ENCODE measurements at regions not wholly inside any gene's neighbourhood (a gene's known extent, or its start where the extent isn't known, plus 50 kb on each side); places are given as distances from the start of the nearest gene placed in this dataset.
A peak's percentile ranks its signal among the peaks of the same experiment; 100 is the strongest.

- ATAC-seq (replicated peaks in 6 of 8): no peak
- Histone ChIP-seq H3K4me1 (replicated peaks in 1 of 2) (peaks cover 0 to 8% of the 10 kb centered on the region in 2 donors), H3K27ac (no peak overlapping the region), H3K4me3 (no peak overlapping the region)
- 0 to 100% (median 90%) methylated on average over 1 to 2 of the region's 4 CpGs; no CpG with 5 or more reads in 4 of the 10 experiments for WGBS, 10 experiments
- in situ Hi-C loops (cut with MboI; ENCODE audit: low pct_unique_long_range_greater_than_20kb in 2 of 9, low sequenced_read_pairs in 9 of 9, unreplicated experiment in 9 of 9): no loop called here
These were observed 1570.0 kb upstream of the GOT2 start for GRCh38 chr16:60304066-60304465.

DNA sequence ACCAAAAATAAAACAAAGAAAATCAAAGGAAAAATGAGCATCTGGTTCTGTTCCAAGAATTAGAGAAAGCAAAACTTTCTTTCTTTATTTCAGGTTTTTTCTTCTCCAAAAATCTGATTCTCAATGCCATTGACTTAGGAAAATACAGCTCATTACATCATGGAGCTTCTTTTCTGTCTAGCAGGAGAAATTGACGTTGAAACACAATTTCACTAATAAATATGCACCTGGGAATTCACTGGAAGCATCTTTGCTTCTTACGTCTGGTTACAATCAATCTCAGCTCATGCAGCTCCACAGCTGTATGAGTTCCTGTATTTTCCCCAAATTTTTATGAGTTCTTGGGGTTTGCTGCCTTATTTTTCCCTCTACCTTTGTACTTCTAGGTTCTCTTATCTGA, 1568.6 kb upstream of the GOT2 start:
- peaks cover 0 to 8% of the 10 kb centered on the region in 2 donors for H3K4me1 ChIP-seq (replicated peaks in 1 of 2)
- 0 to 74% (median 61%) methylated on average over 1 to 2 of the region's 2 CpGs; no CpG with 5 or more reads in 1 of the 10 experiments for WGBS, 10 experiments
- in situ Hi-C loops (cut with MboI; ENCODE audit: low pct_unique_long_range_greater_than_20kb in 2 of 9, low sequenced_read_pairs in 9 of 9, unreplicated experiment in 9 of 9): no loop called here
- H3K27ac ChIP-seq: no peak overlapping the region
- H3K4me3 ChIP-seq: no peak overlapping the region
- ATAC-seq (replicated peaks in 6 of 8): peak in 2 of 8 experiments; percentile 6 to 11

GRCh38 chr16:60302261-60302660, 1568.1 kb upstream of the GOT2 start:
- peak in 5 of 8 experiments; percentile 86 to 99 (median 98) for ATAC-seq (replicated peaks in 6 of 8)

DNA sequence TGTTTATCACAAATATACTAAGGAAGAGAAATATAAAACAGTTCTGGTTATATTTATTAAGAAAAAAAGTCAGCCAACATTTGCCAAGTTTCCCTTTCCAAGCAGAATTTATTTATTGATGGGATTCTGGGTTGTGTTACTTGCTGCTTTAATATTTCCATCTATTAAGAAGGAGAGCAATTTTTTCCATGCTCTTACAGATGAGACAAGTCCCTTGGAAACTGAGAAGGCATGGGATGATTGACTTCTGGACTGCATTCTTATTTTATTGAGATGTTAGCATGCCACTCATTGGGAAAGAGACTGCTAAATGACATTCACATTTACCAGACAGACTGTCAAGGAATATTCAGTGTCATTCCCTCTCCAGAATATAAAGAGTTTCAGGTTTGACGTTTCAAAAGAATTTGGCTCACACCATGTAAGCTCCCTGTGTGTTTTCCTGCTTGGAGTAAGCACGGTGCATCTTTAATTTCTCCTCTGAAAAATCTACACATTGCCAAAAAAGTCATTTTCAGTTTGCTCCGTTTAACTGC, 1565.2 kb upstream of the GOT2 start:
- H3K4me1 ChIP-seq (replicated peaks in 1 of 2): peaks cover 0 to 12% of the 10 kb centered on the region in 2 donors
- 5 to 100% (median 86%) methylated on average over 1 to 3 of the region's 3 CpGs for WGBS, 10 experiments
- H3K27ac ChIP-seq: no peak overlapping the region
- ATAC-seq (replicated peaks in 6 of 8): no peak
- in situ Hi-C loops (cut with MboI; ENCODE audit: low pct_unique_long_range_greater_than_20kb in 2 of 9, low sequenced_read_pairs in 9 of 9, unreplicated experiment in 9 of 9): no loop called here
- H3K4me3 ChIP-seq: no peak overlapping the region

More at GRCh38 chr16:60302261-60302660, 1568.1 kb upstream of the GOT2 start:
- Histone ChIP-seq H3K4me3 (no peak overlapping the region), H3K27ac (no peak overlapping the region), H3K4me1 (replicated peaks in 1 of 2) (peaks cover 0 to 8% of the 10 kb centered on the region in 2 donors)
- 0 to 43% (median 33%) methylated on average over 1 to 2 of the region's 2 CpGs; no CpG with 5 or more reads in 1 of the 10 experiments for WGBS, 10 experiments
- in situ Hi-C loops (cut with MboI; ENCODE audit: low pct_unique_long_range_greater_than_20kb in 2 of 9, low sequenced_read_pairs in 9 of 9, unreplicated experiment in 9 of 9): no loop called here

GRCh38 chr16:60295451-60295850, 1561.3 kb upstream of the GOT2 start:
- ATAC-seq (replicated peaks in 6 of 8): no peak
- peaks cover 0 to 4% of the 10 kb centered on the region in 2 donors for H3K4me1 ChIP-seq (replicated peaks in 1 of 2)
- in situ Hi-C loops (cut with MboI; ENCODE audit: low pct_unique_long_range_greater_than_20kb in 2 of 9, low sequenced_read_pairs in 9 of 9, unreplicated experiment in 9 of 9): no loop called here
- H3K27ac ChIP-seq: no peak overlapping the region
- WGBS, 10 experiments: 0 to 96% (median 60%) methylated on average over 1 to 3 of the region's 3 CpGs; no CpG with 5 or more reads in 1 of the 10 experiments
- no peak overlapping the region for H3K4me3 ChIP-seq

DNA sequence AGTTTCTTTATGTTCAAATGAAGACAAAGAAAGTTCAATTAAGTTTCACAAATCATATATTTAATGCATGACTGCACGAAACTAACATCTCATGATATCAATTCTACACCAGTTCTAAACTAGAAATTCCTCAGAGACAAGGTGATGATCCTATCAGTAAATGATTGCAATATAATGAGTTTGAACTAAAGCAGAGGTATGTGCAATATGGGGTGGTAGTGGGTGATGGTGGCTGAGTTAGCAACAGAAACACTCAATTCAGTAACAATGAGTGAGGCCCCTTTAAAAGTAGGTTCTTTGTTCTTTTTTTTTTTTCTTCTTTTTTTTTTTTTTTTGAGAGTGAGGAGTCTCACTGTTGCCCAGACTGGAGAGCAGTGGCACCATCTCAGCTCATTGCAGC, 1551.7 kb upstream of the GOT2 start:
- 0 to 90% (median 50%) methylated on average over 1 of the region's 1 CpG; no CpG with 5 or more reads in 1 of the 10 experiments for WGBS, 10 experiments
- peak in 4 of 8 experiments; percentile 33 to 67 (median 50) for ATAC-seq (replicated peaks in 6 of 8)
- Histone ChIP-seq H3K4me1 (replicated peaks in 1 of 2) (peaks cover 3 to 5% of the 10 kb centered on the region in 2 donors), H3K27ac (no peak overlapping the region), H3K4me3 (no peak overlapping the region)
- in situ Hi-C loops (cut with MboI; ENCODE audit: low pct_unique_long_range_greater_than_20kb in 2 of 9, low sequenced_read_pairs in 9 of 9, unreplicated experiment in 9 of 9): no loop called here

DNA sequence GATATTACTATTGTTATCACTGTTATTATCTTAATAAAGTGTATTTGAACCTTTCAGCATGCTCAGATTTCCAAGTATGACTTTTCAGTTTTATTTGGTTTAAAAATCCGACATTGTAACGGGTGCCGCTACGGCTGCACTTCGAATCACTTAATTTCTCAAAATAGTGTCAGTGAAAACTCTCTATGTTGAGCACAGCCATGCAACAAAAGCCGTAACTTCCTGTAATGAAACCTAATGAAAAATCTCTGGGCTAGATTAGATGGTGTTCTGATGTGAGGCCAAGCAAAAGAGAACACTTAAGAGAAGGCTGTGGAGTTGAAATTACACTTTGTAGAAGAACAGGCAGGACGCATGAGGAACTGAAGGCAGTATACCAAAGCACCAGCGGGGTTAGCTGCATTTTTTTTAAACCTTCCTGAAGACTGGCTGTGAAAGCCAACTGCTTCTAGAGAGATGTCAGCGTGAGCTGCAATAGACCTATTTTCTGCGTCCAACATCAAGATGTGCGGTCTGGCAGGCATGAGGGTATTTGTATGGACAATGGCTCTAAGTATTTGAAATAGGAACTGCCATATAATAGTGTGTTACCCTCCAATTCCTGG, 1545.0 kb upstream of the GOT2 start:
- Histone ChIP-seq H3K4me1 (replicated peaks in 1 of 2) (no peaks in the 10 kb centered on the region), H3K27ac (no peak overlapping the region), H3K4me3 (no peak overlapping the region)
- 20 to 94% (median 87%) methylated on average over 2 to 10 of the region's 11 CpGs; no CpG with 5 or more reads in 1 of the 10 experiments for WGBS, 10 experiments
- no peak for ATAC-seq (replicated peaks in 6 of 8)
- in situ Hi-C loops (cut with MboI; ENCODE audit: low pct_unique_long_range_greater_than_20kb in 2 of 9, low sequenced_read_pairs in 9 of 9, unreplicated experiment in 9 of 9): no loop called here

GRCh38 chr16:60274431-60275019, 1540.4 kb upstream of the GOT2 start:
- in situ Hi-C loops (cut with MboI; ENCODE audit: low pct_unique_long_range_greater_than_20kb in 2 of 9, low sequenced_read_pairs in 9 of 9, unreplicated experiment in 9 of 9): no loop called here
- H3K4me3 ChIP-seq: no peak overlapping the region
- WGBS, 10 experiments: 11 to 90% (median 68%) methylated on average over 1 to 2 of the region's 2 CpGs
- H3K4me1 ChIP-seq (replicated peaks in 1 of 2): no peaks in the 10 kb centered on the region
- ATAC-seq (replicated peaks in 6 of 8): no peak
- no peak overlapping the region for H3K27ac ChIP-seq

GRCh38 chr16:60271781-60272180, 1537.7 kb upstream of the GOT2 start:
- ATAC-seq (replicated peaks in 6 of 8): peak in 2 of 8 experiments; percentile 29 to 55
- Histone ChIP-seq H3K27ac (no peak overlapping the region), H3K4me1 (replicated peaks in 1 of 2) (no peaks in the 10 kb centered on the region), H3K4me3 (no peak overlapping the region)
- in situ Hi-C loops (cut with MboI; ENCODE audit: low pct_unique_long_range_greater_than_20kb in 2 of 9, low sequenced_read_pairs in 9 of 9, unreplicated experiment in 9 of 9): no loop called here

DNA sequence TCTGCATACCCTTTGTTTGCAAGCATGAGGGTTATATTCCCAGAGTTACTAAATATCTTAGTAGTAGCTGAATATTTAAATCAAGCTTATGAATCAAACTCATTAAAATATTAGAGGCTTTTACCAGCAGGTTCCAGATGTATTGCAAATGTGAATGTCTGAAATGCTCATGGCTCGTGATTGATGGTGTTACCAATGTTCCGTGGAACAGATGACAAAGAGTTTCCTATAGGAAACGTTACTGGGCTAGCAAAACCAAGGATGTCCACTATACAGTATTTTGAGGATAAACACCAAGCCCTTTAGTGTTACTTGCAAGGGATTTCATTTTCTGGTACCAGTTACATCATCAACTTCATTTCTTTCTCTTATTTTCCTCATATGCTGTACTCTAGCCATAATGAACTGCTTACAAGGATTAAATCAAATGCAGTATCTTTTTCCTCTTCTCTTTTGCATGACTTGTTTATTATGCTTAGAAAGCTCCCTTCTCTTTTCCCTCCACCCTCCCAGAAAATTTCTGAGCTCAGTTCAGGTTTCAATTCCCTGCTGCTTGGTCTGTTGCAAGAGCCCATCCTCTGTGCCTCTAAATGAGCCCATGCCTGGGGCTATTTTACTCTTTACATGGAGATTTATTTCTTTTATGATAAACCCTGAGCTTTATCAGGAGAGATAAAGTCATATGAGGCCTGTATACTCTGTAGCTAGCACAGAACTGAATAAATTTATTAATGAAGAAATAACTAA, 1537.1 kb upstream of the GOT2 start:
- no peak overlapping the region for H3K4me3 ChIP-seq
- H3K4me1 ChIP-seq (replicated peaks in 1 of 2): no peaks in the 10 kb centered on the region
- peak in 3 of 8 experiments; percentile 71 to 90 (median 83) for ATAC-seq (replicated peaks in 6 of 8)
- 0 to 76% (median 0%) methylated on average over 1 to 3 of the region's 3 CpGs; no CpG with 5 or more reads in 1 of the 10 experiments for whole genome bisulfite sequencing, 10 experiments
- H3K27ac ChIP-seq: no peak overlapping the region
- in situ Hi-C loops (cut with MboI; ENCODE audit: low pct_unique_long_range_greater_than_20kb in 2 of 9, low sequenced_read_pairs in 9 of 9, unreplicated experiment in 9 of 9): no loop called here

DNA sequence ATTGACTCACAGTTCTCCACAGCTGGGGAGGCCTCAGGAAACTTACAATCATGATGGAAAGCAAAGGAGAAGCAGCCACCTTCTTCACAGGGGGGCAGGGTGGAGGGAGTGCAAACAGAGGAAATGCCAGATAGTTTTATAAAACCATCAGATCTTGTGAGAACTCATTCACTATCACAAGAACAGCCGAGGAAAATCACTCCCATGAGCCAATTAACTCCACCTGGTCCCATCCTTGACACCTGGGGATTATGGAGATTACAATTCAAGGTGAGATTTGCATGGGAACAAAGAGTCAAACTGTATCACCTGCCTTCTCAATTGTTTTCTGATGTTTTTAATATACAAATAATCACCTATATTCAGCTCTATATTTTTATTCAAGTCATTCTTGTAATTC, 1527.3 kb upstream of the GOT2 start:
- H3K4me1 ChIP-seq (replicated peaks in 1 of 2): no peaks in the 10 kb centered on the region
- WGBS, 10 experiments: 0 to 100% (median 13%) methylated on average over 1 of the region's 1 CpG; no CpG with 5 or more reads in 5 of the 10 experiments
- no peak overlapping the region for H3K27ac ChIP-seq
- no peak for ATAC-seq (replicated peaks in 6 of 8)
- in situ Hi-C loops (cut with MboI; ENCODE audit: low pct_unique_long_range_greater_than_20kb in 2 of 9, low sequenced_read_pairs in 9 of 9, unreplicated experiment in 9 of 9): no loop called here
- H3K4me3 ChIP-seq: no peak overlapping the region

DNA sequence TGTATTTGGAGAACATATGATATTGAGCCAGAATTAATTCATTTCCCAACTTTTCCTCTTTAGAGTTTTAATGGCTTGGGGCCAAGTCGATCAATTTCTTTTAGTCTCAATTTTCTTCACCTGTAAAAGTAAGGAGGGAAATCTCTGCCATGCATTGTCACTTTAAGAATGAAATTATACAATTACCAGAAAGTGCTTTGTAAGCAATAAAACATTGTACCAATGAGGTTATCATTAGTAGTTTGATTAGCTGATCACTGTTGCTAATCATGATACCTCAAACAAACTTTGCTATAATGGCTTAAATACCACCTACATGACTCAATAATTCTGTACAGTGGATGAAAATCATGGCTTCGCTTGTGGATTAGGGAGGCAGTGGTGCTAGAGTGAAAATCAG, 1525.8 kb upstream of the GOT2 start:
- Histone ChIP-seq H3K27ac (no peak overlapping the region), H3K4me1 (replicated peaks in 1 of 2) (no peaks in the 10 kb centered on the region), H3K4me3 (no peak overlapping the region)
- ATAC-seq (replicated peaks in 6 of 8): no peak
- 0 to 87% (median 75%) methylated on average over 1 to 2 of the region's 2 CpGs; no CpG with 5 or more reads in 3 of the 10 experiments for WGBS, 10 experiments
- in situ Hi-C loops (cut with MboI; ENCODE audit: low pct_unique_long_range_greater_than_20kb in 2 of 9, low sequenced_read_pairs in 9 of 9, unreplicated experiment in 9 of 9): no loop called here

- Histone ChIP-seq H3K4me3 (no peak overlapping the region), H3K4me1 (replicated peaks in 1 of 2) (peaks cover 0 to 10% of the 10 kb centered on the region in 2 donors), H3K27ac (no peak overlapping the region)
- 7 to 100% (median 69%) methylated on average over 1 to 3 of the region's 3 CpGs; no CpG with 5 or more reads in 4 of the 10 experiments for WGBS, 10 experiments
- in situ Hi-C loops (cut with MboI; ENCODE audit: low pct_unique_long_range_greater_than_20kb in 2 of 9, low sequenced_read_pairs in 9 of 9, unreplicated experiment in 9 of 9): no loop called here
- ATAC-seq (replicated peaks in 6 of 8): peak in 5 of 8 experiments; percentile 61 to 85 (median 67)
These were observed 1512.0 kb upstream of the GOT2 start for GRCh38 chr16:60246086-60246485.
